Fibroblast of lung (primary cell): ENCODE measurements at regions not wholly inside any gene's neighbourhood (a gene's known extent, or its start where the extent isn't known, plus 50 kb on each side); places are given as distances from the start of the nearest gene placed in this dataset.

Experiments
- DNase-seq, 2 donors: peaks; one replicate each; pipeline versions ENCODE4 v3.0.0 to v3.0.0-alpha.2; 2010; ENCODE audit warnings: low read depth in 2 of 2
- H2AFZ ChIP-seq: 2 replicates; pipeline ENCODE4 v1.5.1; 2012; ENCODE audit warnings: low read length, control low read depth, inconsistent platforms
- H3K27ac ChIP-seq: 2 replicates; pipeline ENCODE4 v1.5.1; 2011; ENCODE audit warnings: low read length, control low read depth; ENCODE audit not compliant: insufficient read depth
- H3K27me3 ChIP-seq: 2 replicates; pipeline ENCODE4 v1.5.1; 2011; ENCODE audit warnings: mild to moderate bottlenecking, low read length; ENCODE audit not compliant: control insufficient read depth, insufficient read depth
- H3K36me3 ChIP-seq: 2 replicates; pipeline ENCODE4 v1.5.1; 2011; ENCODE audit warnings: low read length; ENCODE audit not compliant: control insufficient read depth, insufficient read depth
- H3K4me1 ChIP-seq: 2 replicates; pipeline ENCODE4 v1.5.1; 2011; ENCODE audit warnings: low read length; ENCODE audit not compliant: control insufficient read depth, insufficient read depth; ENCODE audit errors: extremely low read depth
- H3K4me2 ChIP-seq: 2 replicates; pipeline ENCODE4 v1.5.1; 2011; ENCODE audit warnings: low read length, control low read depth; ENCODE audit not compliant: insufficient read depth; ENCODE audit errors: extremely low read depth
- H3K4me3 ChIP-seq, 4 experiments: fragments of 200-600 bp in 1 of 4; sonication (generic) in 1 of 4; replicated peaks in 1 of 4; 2 replicates each; pipeline ENCODE4 v1.5.1; 2011 to 2016; ENCODE audit warnings: low read length in 4 of 4, low read depth in 3 of 4, mild to moderate bottlenecking in 3 of 4, control low read depth in 2 of 4, inconsistent platforms in 1 of 4, mixed read lengths in 1 of 4; ENCODE audit not compliant: insufficient read depth in 1 of 4; ENCODE audit errors: control extremely low read depth in 1 of 4
- H3K79me2 ChIP-seq: 2 replicates; pipeline ENCODE4 v1.5.1; 2012; ENCODE audit warnings: mild to moderate bottlenecking, low read length, inconsistent platforms; ENCODE audit not compliant: control insufficient read depth, insufficient read depth
- H3K9ac ChIP-seq: 2 replicates; pipeline ENCODE4 v1.5.1; 2011; ENCODE audit warnings: mild to moderate bottlenecking, low read length, control low read depth; ENCODE audit not compliant: insufficient read depth
- H3K9me3 ChIP-seq: 2 replicates; pipeline ENCODE4 v1.5.1; 2012; ENCODE audit warnings: low read depth, low read length; ENCODE audit not compliant: control insufficient read depth, insufficient read depth
- H4K20me1 ChIP-seq: 2 replicates; pipeline ENCODE4 v1.5.1; 2011; ENCODE audit warnings: low read length; ENCODE audit not compliant: control insufficient read depth, insufficient read depth; ENCODE audit errors: extremely low read depth
- EZH2 ChIP-seq: IDR thresholded peaks from 2 replicates; pipeline ENCODE4 v1.5.1; 2012; ENCODE audit warnings: low read length, control low read depth, mild to moderate bottlenecking; ENCODE audit errors: missing control alignments
- TF ChIP-seq, protein P1 (sequence below), 2 donors: IDR thresholded peaks in 1 of 2; conservative IDR thresholded peaks in 1 of 2; 1 replicate in 1 of 2; 2 replicates in 1 of 2; pipeline ENCODE4 v1.5.1; 2011 to 2012; ENCODE audit warnings: low read length in 2 of 2, control low read depth in 1 of 2, inconsistent platforms in 1 of 2, low read depth in 1 of 2, mild to moderate bottlenecking in 1 of 2

DNA sequence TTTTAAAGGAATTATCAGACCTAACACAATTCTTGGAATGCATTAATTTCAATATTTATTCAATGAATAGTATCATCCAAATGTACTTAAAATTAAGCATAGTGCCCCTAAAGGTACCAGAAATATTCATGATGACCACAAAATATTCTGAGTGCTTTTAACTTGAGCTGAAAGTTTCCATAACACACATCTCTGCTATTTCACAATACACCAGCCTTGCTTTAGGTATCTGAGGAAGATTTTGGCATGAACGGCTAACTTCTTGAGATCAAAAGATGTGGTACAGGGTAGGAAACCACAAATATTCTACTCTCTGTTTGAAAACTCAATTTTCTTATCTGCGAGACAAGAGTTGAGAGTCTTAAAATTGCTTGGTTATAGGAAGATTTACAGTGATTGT, 538.3 kb upstream of the PCDH7 start:
- no peaks in the 10 kb centered on the region for H3K27me3 ChIP-seq
- H2AFZ ChIP-seq: no peak overlapping the region
- H3K9ac ChIP-seq: no peak overlapping the region
- TF ChIP-seq EZH2: no peak
- TF ChIP-seq, protein P1, sequence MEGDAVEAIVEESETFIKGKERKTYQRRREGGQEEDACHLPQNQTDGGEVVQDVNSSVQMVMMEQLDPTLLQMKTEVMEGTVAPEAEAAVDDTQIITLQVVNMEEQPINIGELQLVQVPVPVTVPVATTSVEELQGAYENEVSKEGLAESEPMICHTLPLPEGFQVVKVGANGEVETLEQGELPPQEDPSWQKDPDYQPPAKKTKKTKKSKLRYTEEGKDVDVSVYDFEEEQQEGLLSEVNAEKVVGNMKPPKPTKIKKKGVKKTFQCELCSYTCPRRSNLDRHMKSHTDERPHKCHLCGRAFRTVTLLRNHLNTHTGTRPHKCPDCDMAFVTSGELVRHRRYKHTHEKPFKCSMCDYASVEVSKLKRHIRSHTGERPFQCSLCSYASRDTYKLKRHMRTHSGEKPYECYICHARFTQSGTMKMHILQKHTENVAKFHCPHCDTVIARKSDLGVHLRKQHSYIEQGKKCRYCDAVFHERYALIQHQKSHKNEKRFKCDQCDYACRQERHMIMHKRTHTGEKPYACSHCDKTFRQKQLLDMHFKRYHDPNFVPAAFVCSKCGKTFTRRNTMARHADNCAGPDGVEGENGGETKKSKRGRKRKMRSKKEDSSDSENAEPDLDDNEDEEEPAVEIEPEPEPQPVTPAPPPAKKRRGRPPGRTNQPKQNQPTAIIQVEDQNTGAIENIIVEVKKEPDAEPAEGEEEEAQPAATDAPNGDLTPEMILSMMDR (conservative IDR thresholded peaks at IDR 0.05 in 1 of 2, IDR thresholded peaks at IDR 0.05 in 1 of 2; ENCODE audit: low read depth in 1 of 2, low read length in 2 of 2): no peak
- no peak overlapping the region for H3K27ac ChIP-seq
- no peaks in the 10 kb centered on the region for H3K4me1 ChIP-seq
- DNase-seq: peak in 1 of 2 donors; percentile 33
- no peaks in the 10 kb centered on the region for H3K79me2 ChIP-seq
- no peak overlapping the region for H3K4me2 ChIP-seq
- H3K4me3 ChIP-seq: no peak overlapping the region
- no peaks in the 10 kb centered on the region for H3K36me3 ChIP-seq
- no peaks in the 10 kb centered on the region for H4K20me1 ChIP-seq
- H3K9me3 ChIP-seq: no peaks in the 10 kb centered on the region

DNA sequence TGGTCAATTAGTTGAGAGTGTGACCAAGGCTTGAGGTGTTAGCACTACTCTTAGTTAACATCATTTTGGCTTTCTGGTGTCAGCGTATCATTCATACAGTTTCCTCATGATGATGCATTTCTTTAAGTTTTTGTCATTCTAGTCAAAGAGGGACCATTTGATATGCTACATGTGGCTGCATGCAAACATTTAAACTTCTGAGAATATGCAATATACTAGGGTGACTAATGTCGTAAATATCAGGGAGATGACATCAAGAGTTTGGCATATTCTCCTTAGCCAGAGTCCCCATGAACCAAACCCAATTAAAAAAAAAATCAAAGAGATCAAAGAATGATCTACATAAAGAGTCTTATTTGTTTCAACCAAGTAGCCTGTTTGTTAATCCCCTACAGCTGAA, 537.4 kb upstream of the PCDH7 start:
- Histone ChIP-seq H3K4me2 (no peak overlapping the region), H3K4me1 (no peaks in the 10 kb centered on the region), H3K27ac (no peak overlapping the region), H3K9me3 (no peaks in the 10 kb centered on the region), H3K9ac (no peak overlapping the region), H2AFZ (no peak overlapping the region), H4K20me1 (no peaks in the 10 kb centered on the region), H3K36me3 (no peaks in the 10 kb centered on the region), H3K79me2 (no peaks in the 10 kb centered on the region), H3K27me3 (no peaks in the 10 kb centered on the region), H3K4me3 (no peak overlapping the region)
- TF ChIP-seq, protein P1 (conservative IDR thresholded peaks at IDR 0.05 in 1 of 2, IDR thresholded peaks at IDR 0.05 in 1 of 2; ENCODE audit: low read depth in 1 of 2, low read length in 2 of 2): no peak
- TF ChIP-seq EZH2: no peak
- DNase-seq: no peak

DNA sequence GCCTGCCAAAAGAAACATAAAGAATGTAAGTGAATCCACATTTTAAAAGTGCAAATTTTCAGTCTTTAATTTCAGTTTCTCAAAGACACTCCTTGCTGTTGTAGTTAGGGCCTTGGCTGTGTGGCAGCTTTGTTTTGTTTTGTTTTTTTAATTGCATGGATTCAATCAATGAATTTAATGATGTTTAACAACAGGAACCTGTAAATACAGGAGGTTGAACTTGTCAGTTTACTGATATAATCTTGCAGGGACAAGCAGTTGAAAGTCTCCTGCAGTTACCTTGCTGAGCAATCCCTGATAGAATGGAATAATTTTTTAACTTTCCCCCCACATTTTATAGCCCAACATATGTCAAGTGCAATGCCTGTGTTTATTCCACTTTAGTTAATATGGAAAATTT, 528.3 kb upstream of the PCDH7 start:
- no peak for DNase-seq
- Histone ChIP-seq H3K27me3 (no peaks in the 10 kb centered on the region), H3K4me2 (no peak overlapping the region), H2AFZ (no peak overlapping the region), H3K36me3 (no peaks in the 10 kb centered on the region), H3K27ac (no peak overlapping the region), H3K9ac (no peak overlapping the region), H3K9me3 (no peaks in the 10 kb centered on the region), H3K4me1 (no peaks in the 10 kb centered on the region), H3K4me3 (no peak overlapping the region), H4K20me1 (no peaks in the 10 kb centered on the region), H3K79me2 (no peaks in the 10 kb centered on the region)
- TF ChIP-seq EZH2: no peak
- TF ChIP-seq, protein P1 (conservative IDR thresholded peaks at IDR 0.05 in 1 of 2, IDR thresholded peaks at IDR 0.05 in 1 of 2; ENCODE audit: low read depth in 1 of 2, low read length in 2 of 2): no peak
